Inferior parietal cortex (tissue), 1 donor: ENCODE measurements at regions not wholly inside any gene's neighbourhood (a gene's known extent, or its start where the extent isn't known, plus 50 kb on each side); places are given as distances from the start of the nearest gene placed in this dataset.

Experiments
- DNase-seq: peaks from one replicate; pipeline ENCODE4 v3.0.0-alpha.2; 2016; ENCODE audit errors: extremely low spot score

DNA sequence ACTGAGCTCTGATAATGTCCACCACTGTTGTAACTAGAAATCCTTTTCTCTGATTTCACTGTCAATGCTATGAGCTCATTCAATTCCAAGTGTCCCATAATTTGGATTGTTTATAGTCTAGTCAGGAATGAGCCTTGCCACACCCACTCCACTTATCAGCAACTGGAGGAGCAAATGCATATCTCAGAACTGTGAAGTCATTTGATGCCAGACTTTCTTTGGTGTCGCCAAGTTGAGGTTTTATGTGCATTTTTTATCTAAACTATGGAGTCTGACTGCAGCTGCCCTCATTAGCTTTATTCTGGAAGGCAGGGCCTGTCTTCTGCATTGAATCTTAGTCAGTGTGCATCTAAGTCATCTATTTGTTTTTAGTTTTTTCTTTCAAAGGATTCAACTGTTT is 361.3 kb downstream of the PMP22 start:
- no peak for DNase-seq

DNA sequence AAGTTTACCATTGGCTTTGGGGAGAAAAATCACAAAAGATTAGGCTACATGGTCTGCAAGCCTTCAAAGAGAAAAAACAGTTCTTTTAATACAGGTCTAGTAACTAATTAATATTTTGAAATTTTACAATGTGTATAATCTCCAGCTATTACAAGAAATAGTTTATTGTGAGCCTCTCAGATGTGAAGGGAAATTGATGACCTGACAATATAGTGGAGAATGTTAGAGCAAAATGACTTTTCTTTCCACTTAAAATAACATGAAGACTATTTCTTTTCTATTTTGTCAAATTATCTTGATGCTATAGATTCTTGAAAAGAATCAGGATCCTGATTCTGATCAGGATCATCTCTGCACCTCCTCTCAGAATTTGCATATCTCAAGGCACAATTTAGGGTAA is 362.3 kb downstream of the PMP22 start:
- no peak for DNase-seq

DNA sequence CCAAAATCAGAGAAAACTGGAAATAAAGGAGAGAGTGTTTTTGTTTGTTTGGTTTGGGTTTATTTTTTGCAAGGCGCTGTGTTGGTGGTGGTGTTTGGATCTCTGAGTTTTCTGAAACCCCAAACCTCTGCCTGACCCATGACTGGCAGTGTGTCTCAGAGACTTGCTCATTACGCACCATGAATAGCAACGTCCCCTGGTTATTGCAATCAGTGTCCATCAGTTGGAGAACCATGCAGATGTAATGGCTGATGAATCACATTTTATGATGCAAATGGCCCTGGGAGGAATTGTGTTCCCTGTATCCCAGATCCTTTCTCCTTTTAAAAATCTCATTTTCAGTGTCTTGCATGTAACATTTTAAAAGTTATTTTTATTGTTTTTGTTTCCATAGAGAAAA is 362.8 kb downstream of the PMP22 start:
- no peak for DNase-seq

DNA sequence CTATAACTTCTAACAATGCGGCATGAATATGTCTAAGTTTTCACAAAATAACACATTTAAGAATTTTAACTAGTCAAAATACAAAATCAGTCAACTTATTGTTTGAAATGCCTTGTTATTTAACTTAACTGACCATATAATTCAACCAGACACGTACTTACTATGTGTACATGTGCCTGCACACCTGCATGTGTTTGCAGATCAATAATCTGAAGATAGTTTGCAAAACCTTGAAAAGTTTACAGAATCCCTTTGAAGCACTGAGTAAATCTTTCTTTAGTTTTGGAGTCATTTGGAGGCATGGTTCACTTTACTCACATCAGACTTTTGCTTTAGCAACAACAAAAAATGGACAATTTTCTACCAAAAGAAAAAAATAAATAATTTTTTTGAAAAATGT is 363.8 kb downstream of the PMP22 start:
- no peak for DNase-seq

GRCh38 chr17:14886200-14886739 is 378.9 kb downstream of the PMP22 start:
- no peak for DNase-seq

DNA sequence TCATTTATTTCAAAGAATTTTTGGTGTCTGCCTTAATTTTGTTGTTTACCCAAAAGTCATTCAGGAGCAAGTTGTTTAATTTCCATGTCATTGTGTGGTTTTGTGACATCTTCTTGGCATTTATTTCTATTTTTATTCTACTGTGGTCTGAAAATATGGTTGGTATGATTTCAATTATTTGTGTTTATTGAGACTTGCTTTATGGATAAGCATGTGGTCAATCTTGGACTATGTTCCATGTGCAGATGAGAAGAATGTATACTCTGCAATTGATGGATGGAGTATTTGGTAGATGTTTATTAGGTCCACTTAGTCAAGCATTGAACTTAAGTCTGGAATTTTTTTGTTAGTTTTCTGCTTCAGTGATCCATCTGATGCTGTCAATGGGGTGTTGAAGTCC is 383.0 kb downstream of the PMP22 start:
- DNase-seq, result no peak

DNA sequence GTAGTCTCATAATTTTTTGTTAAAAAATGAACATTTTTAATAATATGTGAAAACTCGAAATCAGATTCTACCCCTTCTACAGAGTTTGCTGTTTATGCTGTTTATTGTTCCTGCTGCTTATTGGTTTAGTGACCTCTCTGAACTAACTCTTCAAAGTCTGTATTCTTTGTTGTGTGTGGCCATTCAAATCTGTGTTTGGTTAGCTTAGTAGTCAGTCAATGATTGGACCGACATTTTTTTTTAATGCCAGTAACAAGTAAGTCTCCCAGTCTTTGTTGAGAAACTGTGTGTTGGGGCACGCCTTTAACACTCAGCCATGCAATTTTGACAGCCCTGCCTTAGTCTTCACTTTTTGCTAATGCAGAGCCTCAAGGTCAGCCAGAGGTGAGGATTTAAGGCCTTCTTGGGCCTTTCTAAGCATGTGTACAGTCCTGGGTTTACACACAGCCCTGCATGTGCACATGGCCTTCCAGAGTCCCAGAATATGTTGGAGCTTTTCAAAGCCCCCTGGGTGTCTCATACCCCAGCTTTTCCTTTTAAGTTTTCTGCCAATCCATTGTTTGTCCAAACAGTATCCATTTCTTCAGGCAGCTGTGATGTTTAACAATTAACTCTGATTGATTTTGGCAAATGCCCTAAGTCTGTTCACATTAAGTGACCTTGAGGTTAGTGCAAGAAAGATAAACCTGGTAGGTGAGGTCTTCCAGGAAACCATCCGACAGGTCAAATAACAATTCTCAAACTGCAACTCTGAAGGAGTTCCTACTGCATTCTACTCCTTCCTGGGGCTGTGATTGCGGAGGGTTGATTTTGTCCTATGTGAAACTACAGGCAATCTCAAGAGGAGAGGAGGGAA is 389.3 kb downstream of the PMP22 start:
- DNase-seq, result no peak

- DNase-seq, result no peak
Observed at GRCh38 chr17:14873996-14874395, 391.1 kb downstream of the PMP22 start.

DNA sequence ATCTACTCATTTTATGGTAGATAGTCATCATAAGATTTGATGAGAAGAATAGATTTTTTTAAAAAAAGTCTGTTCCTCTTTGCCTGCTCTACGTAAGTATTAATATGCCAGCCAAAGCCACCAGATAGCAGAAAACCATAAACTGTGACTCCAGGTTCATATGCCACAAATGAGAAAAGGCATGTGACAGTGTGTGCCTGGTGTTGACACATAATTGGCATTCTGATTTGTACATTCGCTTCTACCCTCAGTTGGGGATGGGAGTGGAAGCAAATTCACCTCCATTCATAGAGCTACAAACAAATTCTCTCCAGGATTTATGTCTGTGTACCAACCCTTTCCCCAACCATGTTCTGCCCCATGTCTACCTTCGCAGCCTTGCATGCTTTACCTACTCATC is 391.6 kb downstream of the PMP22 start:
- DNase-seq, result no peak

DNA sequence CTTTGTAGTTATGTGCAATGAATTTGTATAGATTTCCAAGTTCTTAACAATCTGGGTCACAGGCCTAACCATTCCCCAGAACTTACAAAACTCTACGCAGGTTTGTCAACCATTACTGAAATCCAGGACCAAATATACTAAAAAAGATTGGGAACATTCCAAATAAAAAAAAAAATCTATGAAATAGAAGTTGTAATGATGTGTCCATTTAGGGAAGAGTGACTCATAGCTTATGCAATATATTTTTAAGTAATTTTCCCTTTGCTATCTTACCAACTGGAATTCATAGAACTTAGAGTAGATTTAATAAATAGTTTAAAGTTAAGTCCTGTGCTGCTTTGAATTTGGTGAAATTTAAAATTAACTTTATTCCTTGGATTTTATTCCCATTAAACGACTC is 393.2 kb downstream of the PMP22 start:
- DNase-seq, result no peak

GRCh38 chr17:14866266-14866665 is 398.9 kb downstream of the PMP22 start:
- no peak for DNase-seq

DNA sequence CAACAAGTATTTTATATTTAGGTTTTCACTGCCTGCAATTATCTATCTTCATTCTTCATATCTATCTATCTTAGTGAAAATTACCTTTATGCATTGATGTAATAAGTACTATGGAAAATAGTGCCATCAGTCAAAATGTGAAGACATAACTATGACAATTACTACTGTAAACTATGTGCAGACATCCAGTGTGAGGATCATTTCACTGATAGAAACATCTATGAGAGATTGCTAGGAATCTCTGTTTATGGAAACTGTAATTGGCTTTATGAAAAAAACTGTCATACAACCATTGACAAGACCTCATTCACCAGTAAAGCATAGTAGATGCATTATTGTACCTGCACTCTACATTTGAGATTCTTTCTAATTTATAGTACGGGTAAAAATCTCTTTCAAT is 401.0 kb downstream of the PMP22 start:
- DNase-seq, result no peak

GRCh38 chr17:14859542-14859941 is 405.6 kb downstream of the PMP22 start:
- no peak for DNase-seq

- no peak for DNase-seq
Observed at GRCh38 chr17:14856176-14856575, 408.9 kb downstream of the PMP22 start.

- no peak for DNase-seq
Observed at GRCh38 chr17:14854691-14855090, 410.4 kb downstream of the PMP22 start.

DNA sequence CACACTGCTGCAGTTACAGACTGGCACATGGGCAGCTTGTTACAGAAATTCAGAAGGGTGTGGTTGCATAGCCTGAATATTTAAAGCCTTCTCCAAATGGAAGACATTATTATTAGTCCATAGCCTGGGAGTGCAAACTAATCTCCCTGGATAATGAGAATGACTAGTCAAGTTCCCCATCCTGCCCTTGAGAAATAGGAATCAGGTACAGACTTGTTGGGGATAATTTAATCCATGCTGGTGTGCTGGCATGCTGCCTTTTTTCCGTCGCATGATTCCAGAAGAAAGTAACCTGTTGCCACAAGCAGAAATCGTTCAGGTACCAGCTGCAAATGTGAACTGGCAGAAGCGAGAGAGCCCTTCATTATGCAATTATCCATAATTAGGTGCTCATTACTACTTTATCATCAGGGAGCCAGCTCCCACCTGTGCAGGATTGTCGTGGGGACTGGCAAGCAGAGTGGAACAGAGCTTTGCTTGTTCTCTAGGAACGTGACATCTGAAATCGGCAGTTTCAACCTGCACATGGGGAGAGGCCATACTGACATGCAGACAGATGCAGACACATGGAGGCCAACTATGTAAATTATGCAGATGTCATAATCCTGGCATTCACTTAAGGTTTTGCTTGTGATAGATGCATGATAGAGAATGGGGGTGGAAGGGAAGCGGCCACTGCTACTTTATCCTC is 419.4 kb downstream of the PMP22 start:
- DNase-seq, result no peak

DNA sequence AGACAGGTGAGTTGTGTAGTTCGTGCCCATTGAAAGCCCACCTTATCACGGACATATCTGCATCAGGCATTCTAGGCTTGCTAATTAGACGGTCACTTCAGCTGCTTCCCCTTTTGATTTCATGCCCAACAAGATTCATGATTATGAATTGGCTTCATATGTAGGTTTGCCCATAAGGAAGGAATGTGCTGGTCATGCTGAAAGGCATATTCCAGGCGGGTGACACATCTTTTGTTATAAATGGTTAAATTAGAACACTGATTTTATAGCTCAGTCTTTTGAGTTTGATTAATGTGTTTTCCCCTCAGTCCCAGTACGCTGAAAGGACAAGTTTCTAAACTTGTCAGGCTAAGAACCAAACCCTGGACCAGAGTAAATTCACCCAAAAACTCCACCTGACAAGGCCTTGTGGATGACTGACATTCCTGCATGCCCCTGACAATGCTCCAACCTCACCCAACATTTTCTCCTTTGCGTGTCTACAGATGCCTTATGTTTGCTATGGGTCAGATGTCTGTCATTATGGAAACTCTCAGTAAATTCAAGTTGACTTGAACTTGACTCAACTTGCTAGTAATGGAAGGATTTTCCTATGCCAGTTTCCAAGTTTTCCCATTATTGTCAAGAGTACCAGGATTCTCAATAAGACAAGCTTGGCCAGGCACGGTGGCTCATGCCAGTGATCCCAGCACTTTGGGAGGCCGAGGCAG is 421.9 kb downstream of the PMP22 start:
- no peak for DNase-seq

DNA sequence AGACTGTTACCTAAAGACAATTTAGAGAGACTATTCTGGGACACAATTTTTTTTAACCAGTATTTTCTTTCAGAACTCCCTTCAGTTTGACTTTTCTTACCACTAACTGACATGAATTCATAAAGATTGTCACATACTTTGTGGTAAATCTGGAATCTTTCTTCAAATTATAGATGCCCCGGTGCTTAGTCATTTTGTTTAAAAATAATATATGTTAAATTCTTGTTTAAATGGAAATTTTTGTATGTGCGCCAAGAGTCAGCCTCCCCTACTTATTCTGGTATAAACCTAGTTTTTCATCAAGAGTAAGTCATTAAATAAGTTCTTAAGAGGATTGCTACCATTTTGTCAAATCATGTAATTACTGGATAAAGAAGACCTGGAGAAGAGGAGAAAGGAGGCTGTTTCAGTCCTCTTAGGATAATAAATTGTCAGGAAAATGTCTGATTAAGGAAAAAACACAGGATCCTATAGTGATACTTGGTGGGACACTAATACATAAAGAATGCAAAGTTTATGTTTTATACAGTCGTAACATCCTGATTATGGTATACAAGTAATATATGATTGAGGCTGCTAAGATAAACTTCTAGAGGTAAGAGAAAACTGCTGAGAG is 424.4 kb downstream of the PMP22 start:
- DNase-seq, result no peak

GRCh38 chr17:14838567-14838966 is 426.6 kb downstream of the PMP22 start:
- DNase-seq, result no peak

- DNase-seq, result no peak
Observed at GRCh38 chr17:14833201-14833785, 431.8 kb downstream of the PMP22 start.

GRCh38 chr17:14831491-14831890 is 433.6 kb downstream of the PMP22 start:
- no peak for DNase-seq
